NCI-H226 (cell line): ENCODE measurements at regions not wholly inside any gene's neighbourhood (a gene's known extent, or its start where the extent isn't known, plus 50 kb on each side); places are given as distances from the start of the nearest gene placed in this dataset.
"Not testable (repeated sequence)": the region's sequence is repeated elsewhere in the genome, so short reads cannot be mapped to it uniquely, and the experiment has no call there.

Source experiments
- DNase-seq: peaks from one replicate; pipeline ENCODE4 v3.0.0-alpha.2; 2015

DNA sequence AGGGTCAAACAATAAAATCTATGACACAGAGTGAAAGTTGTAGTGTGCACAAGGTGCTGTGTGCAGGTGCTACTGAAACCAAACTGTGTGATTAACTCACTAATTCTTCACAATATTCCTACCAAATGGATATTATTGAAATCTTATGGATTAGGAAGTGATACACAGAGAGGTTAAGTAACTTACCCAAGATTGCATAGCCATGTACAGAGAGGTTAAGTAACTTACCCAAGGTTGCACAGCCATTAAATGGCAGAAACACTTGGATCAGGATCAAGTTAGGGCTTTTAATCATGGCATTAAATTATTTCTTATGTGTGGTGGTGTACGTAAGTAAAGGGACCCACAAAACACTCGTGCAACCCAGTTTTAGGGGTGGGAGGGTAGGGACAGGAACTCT lies 771.4 kb downstream of the AACS start:
- DNase-seq: no peak

- DNase-seq: no peak
Observed at GRCh38 chr12:125841332-125841731, 776.1 kb downstream of the AACS start.

GRCh38 chr12:125852116-125852515 lies 786.9 kb downstream of the AACS start:
- no peak for DNase-seq

GRCh38 chr12:125852679-125853078 lies 787.4 kb downstream of the AACS start:
- DNase-seq: no peak

- no peak for DNase-seq
Observed at GRCh38 chr12:125853670-125854069, 788.4 kb downstream of the AACS start.

DNA sequence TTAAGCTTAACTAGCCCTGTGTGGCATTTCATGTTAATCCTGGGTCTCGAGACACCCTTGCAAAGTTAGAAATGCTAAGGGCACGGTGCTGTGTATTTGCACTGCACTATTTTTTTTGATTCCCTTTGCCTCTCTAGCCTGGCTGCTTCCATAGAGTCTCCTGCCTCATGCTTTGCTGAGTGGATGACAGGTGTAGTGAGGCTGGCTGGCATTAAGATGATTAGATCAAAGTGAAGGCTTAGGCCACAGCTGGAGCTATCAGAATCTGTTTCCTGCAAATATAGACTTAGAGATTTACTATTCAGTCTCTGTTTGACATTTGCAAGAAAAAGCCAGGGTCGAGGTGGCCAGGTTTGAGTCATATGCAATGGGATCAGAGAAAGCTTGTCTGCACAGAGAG lies 791.1 kb downstream of the AACS start:
- DNase-seq: no peak

GRCh38 chr12:125856896-125857295 lies 791.7 kb downstream of the AACS start:
- no peak for DNase-seq

- DNase-seq: no peak
Observed at GRCh38 chr12:125860672-125861288, 795.5 kb downstream of the AACS start.

- DNase-seq: no peak
Observed at GRCh38 chr12:125861299-125862281, 796.4 kb downstream of the AACS start.

DNA sequence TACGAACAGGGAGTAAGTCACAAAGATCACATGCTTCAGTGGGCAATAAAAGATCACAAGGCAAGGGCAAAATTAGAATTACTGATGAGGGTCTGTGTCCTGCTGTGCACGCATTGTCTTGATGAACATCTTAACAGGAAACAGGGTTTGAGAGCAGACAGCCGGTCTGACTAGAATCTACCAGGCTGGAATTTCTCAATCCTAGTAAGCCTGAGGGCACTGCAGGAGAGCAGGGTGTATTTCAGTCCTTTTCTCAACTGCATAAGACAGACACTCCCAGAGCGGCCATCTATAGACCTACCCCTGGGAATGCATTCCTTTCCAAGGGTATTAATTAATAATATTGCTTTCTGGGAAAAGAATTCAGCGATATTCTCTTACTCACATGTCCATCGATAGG lies 800.0 kb downstream of the AACS start:
- not testable (repeated sequence) for DNase-seq

DNA sequence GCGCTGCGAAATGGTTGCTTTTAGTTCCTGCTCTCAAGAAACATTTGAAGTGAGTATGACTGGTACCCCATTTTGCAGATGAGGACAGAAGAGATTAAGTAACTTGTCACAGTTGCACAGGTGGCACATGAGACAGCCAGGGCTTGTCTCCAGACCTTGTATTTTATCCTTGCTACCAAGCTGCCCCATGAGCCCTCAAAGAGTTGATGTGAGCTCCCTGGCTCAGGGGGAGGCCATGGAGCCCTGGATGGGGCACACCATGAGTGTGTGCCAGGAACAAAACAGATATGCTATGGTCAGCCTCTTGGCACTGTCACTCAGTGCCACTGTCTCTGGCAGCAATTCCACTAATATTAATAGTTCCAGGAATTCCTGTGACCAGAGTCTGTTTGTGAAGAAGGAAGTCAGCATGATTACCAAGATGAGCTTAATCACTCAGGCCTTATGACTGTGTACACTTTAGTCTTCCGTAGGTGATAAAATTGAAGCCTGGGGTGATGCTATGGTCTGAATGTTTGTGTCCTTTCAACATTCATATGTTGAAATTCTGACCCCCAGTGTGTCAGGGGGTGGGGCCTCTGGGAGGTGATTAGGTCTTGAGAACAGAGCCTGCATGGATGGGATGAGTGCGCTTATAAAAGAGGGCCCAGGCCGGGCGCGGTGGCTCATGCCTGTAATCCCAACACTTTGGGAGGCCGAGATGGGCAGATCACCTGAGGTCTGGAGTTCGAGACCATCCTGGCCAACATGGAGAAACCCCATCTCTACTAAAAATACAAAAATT lies 806.8 kb downstream of the AACS start:
- no peak for DNase-seq

GRCh38 chr12:125873016-125873415 lies 807.8 kb downstream of the AACS start:
- no peak for DNase-seq

GRCh38 chr12:125878483-125878882 lies 813.2 kb downstream of the AACS start:
- DNase-seq: no peak

DNA sequence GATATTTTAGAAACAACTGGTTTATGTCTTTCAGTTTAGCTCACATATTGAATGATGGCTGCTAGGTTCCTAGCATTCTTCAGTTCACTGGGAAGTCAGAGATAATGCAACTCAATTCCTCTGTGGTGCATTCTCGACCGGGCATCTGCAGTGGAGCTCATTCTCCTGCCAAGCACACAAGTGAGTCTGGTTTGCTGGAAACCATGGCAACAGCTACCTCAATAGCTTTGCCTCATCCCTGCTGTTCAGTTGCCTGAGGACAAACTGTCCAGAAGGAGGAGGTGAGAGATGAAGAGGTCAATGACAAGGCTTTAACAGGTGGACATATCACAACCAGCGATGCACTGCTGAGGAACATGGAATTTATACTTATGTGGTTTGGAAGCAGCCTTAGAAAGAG lies 816.9 kb downstream of the AACS start:
- no peak for DNase-seq

GRCh38 chr12:125888921-125889320 lies 823.7 kb downstream of the AACS start:
- DNase-seq: no peak

DNA sequence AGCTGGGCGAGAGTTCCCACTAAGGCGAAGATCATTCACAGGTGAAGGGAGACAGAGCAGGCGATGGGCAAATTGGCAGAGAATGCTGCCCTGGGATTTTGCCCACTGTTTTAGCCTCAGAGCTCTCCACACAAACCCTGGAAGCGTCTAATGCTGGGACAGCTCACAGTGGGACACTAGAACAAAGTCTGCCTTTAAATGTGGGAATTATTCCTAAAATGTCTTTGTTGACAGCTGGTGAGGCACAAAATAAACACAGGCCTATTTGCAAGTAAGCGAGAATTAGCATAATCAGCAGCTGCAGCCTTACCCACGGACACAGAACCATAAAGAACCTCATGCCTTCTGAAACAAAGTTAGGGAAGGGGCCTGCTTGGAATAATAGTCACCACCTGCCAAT lies 824.5 kb downstream of the AACS start:
- no peak for DNase-seq

DNA sequence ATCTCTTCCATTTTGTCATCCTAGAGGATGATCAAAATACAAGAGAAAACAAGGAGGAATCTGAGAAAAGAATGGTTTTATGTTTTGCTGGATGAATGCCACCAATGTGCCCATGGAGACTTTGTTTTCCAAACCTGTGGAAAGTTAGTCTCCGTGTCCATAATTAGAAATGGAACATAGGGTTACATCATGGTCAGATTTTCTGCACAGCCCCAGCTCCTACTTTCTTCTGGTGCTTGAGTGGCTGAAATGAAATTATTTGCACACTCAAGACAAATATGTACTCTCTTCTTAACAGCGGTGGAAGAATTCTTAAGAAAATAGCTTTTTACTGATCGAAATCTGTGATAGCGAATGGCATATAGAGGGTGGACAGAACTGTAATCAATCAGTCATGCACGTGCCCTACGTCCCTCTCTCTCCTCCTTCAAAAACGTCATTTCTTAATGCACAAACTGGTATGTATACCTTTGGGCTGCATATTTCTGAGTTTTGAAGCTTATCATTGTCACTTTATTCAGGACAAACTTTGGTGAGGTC lies 825.2 kb downstream of the AACS start:
- DNase-seq: no peak

DNA sequence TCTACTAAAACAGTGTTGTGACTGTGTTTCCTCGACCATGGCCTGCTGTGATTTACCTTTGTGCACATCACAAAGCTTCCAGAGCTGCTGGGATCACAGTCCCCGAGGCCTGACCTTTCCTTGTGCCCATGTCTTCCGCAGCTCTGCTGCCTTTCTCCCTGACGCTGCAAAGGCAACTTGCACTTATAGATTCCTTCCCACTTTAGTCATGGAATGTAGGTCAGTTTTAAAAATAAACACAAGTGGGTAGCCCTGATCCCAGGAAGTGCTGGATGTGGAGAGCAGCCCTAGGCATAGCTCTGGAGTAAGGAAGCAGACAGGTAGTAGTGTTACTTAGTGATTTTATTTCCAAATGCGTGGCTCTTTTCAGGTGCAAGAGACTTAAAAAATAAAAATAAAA lies 825.7 kb downstream of the AACS start:
- no peak for DNase-seq

DNA sequence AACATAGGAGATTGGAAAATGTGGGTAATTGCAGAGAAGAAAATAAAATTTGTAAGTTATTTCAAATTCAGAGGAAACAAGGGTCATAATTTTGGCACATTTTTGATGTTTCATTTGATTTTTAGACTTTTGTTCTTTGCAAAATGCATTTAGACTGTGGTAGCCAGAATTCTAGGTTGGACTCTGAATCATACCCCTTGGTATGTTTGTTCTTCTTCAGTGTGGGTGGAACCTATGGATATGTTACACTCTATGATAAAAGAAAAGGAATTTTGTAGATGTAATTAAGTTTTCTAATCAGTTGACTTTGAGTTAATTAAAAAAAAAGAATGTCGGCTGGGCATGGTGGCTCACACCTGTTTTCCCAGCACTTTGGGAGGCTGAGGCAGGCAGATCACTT lies 827.0 kb downstream of the AACS start:
- no peak for DNase-seq

- no peak for DNase-seq
Observed at GRCh38 chr12:125902991-125903390, 837.8 kb downstream of the AACS start.

GRCh38 chr12:125907351-125907750 lies 842.1 kb downstream of the AACS start:
- no peak for DNase-seq

DNA sequence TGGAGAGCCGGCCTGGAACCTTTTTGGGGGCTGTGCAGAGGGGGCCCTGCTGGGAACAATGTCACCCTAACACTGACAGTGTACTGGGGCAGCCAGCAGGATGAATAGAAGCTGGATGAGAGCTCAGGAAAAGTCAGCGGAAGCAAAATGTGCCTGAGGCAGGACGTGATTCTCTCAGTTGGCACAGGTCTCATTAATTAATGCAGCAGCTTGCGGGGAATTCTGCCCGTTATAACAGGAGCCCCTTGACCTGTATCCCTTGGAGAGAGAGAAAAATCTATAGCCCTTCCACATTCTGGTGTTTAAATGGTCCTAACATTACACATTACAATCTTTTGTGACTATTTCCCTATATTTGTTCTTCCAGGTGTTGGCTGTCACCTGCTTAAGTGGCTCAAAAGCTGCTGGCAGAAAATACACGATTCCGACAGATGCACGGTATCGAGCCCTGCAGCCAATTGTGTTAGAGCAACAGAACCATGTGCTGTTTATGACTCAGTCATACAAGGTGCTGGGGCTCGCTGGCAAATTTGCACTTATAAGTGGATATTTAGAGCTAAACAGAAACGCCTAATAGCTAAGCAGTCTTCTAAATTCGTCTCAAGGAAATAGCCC lies 854.7 kb downstream of the AACS start:
- DNase-seq: no peak

DNA sequence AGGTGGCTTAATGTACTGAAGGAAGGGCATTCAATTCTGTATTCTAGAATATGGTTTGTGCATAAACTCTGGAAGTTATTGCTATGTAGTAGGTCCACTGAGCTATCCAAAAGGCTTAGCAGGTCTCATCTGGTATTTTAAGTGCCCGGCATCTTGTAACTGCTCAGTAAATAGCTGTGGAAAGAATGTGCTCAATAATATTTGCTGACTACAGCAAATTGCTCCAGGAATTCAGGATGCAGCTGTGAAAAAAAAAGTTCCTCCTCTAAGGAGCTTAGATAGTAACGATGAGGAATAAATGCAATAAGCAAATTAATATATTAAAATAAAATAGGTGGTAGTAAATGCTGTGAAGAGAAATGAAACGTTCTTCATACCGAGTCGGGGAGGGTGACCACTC lies 857.1 kb downstream of the AACS start:
- no peak for DNase-seq
